Thoracic aorta (tissue), 2 donors: ENCODE measurements at regions not wholly inside any gene's neighbourhood (a gene's known extent, or its start where the extent isn't known, plus 50 kb on each side); places are given as distances from the start of the nearest gene placed in this dataset.
"Not testable (repeated sequence)": the region's sequence is repeated elsewhere in the genome, so short reads cannot be mapped to it uniquely, and the experiment has no call there.

Experiments used
- ATAC-seq: fragments of 150-250 bp; one replicate; pipeline ENCODE4 v1.8.0; 2017; ENCODE audit warnings: low read depth; ENCODE audit not compliant: insufficient number of reproducible peaks, low FRiP score
- DNase-seq: peaks from one replicate; pipeline ENCODE4 v3.0.0-alpha.2; 2020; ENCODE audit warnings: low spot score
- H3K27ac ChIP-seq, 2 donors: fragments of 200-600 bp; sonication (generic); 1 replicate in 1 of 2; 2 replicates in 1 of 2; pipeline ENCODE4 v1.5.1; 2016; ENCODE audit warnings: mild to moderate bottlenecking in 2 of 2, moderate library complexity in 2 of 2
- H3K27me3 ChIP-seq: fragments of 200-600 bp; sonication (generic); replicated peaks from 2 replicates; pipeline ENCODE4 v1.6.0; 2016; ENCODE audit warnings: mild to moderate bottlenecking; ENCODE audit not compliant: insufficient read depth
- H3K36me3 ChIP-seq: fragments of 200-600 bp; sonication (generic); one replicate; pipeline ENCODE4 v1.5.1; 2016
- H3K4me1 ChIP-seq, 2 donors: fragments of 200-600 bp; sonication (generic); 1 replicate in 1 of 2; 2 replicates in 1 of 2; pipeline versions ENCODE4 v1.5.1 to v1.6.0; 2016; ENCODE audit warnings: low read depth in 2 of 2, mild to moderate bottlenecking in 1 of 2; ENCODE audit not compliant: control insufficient read depth in 1 of 2
- H3K4me3 ChIP-seq: fragments of 200-600 bp; sonication (generic); 2 replicates; pipeline ENCODE4 v1.5.1; 2016; ENCODE audit warnings: mild to moderate bottlenecking
- H3K9me3 ChIP-seq: fragments of 200-600 bp; sonication (generic); 2 replicates; pipeline ENCODE4 v1.5.1; 2016
- TF ChIP-seq, protein P1 (sequence below): fragments of 200-600 bp; sonication (generic); IDR thresholded peaks from one replicate; pipeline ENCODE4 v1.5.1; 2019; ENCODE audit warnings: antibody characterized with exemption

DNA sequence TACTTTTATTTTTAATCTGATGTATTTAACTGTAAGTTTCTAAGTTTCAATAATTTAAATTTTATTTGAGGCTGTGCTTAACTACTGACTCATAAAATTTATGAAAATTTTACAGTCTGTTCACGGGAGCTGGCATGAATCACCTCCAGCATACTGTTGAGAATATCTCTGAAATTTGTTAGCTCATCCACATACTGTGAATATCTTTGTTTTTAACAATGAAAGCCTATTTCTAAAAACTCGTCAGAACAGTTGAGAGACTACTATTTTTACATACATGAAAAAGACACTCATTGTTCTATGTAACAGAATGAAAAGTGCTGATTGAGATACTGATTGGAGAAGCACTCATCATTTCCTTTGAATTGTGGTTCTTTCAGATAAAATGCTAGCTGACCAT is 749.3 kb downstream of the TENT5A start:
- Histone ChIP-seq H3K27ac (no peak overlapping the region), H3K9me3 (no peaks in the 10 kb centered on the region), H3K27me3 (no peaks in the 10 kb centered on the region), H3K36me3 (no peaks in the 10 kb centered on the region), H3K4me1 (no peaks in the 10 kb centered on the region), H3K4me3 (no peak overlapping the region)
- TF ChIP-seq, protein P1, sequence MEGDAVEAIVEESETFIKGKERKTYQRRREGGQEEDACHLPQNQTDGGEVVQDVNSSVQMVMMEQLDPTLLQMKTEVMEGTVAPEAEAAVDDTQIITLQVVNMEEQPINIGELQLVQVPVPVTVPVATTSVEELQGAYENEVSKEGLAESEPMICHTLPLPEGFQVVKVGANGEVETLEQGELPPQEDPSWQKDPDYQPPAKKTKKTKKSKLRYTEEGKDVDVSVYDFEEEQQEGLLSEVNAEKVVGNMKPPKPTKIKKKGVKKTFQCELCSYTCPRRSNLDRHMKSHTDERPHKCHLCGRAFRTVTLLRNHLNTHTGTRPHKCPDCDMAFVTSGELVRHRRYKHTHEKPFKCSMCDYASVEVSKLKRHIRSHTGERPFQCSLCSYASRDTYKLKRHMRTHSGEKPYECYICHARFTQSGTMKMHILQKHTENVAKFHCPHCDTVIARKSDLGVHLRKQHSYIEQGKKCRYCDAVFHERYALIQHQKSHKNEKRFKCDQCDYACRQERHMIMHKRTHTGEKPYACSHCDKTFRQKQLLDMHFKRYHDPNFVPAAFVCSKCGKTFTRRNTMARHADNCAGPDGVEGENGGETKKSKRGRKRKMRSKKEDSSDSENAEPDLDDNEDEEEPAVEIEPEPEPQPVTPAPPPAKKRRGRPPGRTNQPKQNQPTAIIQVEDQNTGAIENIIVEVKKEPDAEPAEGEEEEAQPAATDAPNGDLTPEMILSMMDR: no peak
- ATAC-seq (no peak), DNase-seq (no peak)

DNA sequence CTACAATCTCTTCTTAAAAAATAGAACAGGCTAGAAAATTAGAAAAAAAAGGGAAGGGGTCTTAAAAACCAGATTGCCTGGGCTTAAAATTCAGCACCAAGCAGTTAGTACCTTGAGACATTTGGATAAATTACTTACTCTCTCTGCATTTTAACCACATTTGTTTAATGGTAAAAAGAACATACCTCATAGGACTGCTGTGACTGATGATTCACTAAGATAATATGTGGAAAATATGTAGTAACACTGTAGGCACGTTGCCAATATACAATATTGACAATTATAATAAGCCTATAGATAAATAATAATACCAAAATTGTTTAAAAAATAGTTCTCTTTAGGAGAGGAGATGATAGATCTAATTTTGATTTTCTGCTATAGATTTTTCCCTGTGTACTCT is 750.4 kb downstream of the TENT5A start:
- DNase-seq (no peak), ATAC-seq (no peak)
- Histone ChIP-seq H3K4me3 (no peak overlapping the region), H3K9me3 (no peaks in the 10 kb centered on the region), H3K27ac (no peak overlapping the region), H3K4me1 (no peaks in the 10 kb centered on the region), H3K36me3 (no peaks in the 10 kb centered on the region), H3K27me3 (no peaks in the 10 kb centered on the region)
- TF ChIP-seq, protein P1: no peak

DNA sequence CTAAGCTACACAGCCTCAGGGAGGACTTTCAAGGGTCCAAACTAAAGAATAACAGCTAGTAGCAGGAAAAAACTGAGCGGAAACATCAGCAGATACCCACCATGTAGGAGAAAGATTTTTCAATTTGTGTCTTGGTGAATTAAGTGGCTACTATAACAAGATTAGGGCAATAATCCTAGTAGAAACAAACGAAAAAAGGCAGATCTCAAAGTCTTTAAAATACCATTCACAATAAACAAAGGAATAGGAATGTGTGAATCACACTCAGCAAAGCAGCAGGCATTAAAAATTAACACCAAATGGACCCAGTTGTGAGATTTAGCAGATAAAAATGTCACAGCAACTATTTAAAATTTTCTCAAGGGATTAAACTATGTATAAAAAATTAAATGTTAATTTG is 761.2 kb downstream of the TENT5A start:
- H3K27me3 ChIP-seq: no peaks in the 10 kb centered on the region
- H3K9me3 ChIP-seq: no peaks in the 10 kb centered on the region
- H3K4me3 ChIP-seq: no peak overlapping the region
- ATAC-seq (no peak), DNase-seq (no peak)
- no peaks in the 10 kb centered on the region for H3K36me3 ChIP-seq
- H3K4me1 ChIP-seq: no peaks in the 10 kb centered on the region
- TF ChIP-seq, protein P1: no peak
- no peak overlapping the region for H3K27ac ChIP-seq

DNA sequence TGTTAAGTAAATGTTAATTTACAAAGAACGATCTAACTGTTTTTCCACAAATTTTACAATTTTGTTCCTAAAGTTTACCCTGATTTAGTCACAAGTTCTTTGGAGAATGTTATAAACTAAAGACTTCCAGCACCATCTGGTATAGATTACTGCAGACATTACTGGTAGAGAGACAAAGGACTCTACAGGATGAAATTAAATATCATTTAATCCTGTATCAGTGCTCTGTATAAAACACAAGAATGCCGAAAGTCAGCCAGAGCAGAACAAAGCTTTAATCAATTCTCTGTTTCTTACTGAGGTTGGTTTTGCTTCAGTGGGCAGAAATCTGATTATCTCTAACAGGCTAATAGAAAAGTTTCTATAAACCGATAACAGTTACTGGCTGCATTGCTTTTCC is 763.6 kb downstream of the TENT5A start:
- ATAC-seq: no peak
- H3K4me3 ChIP-seq: no peak overlapping the region

DNA sequence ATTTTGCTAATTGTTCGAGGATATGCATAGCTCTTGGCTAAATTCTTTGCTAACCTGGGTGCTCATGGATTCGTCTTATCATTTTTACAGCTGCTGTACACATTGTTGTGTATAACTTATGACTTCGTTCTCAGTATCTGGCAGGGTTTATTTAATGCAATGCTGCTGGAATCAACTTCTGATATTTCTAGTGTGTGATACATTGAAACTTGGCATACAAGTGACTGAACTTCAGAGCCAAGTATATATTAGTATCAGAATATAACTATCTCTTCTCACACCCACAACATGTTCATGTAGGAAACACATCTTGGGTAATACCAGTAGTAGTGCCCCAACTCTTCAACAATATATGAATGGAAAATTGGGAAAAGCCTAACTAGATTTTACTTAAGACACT is 764.2 kb downstream of the TENT5A start:
- Histone ChIP-seq H3K36me3 (no peaks in the 10 kb centered on the region), H3K4me3 (no peak overlapping the region), H3K9me3 (no peaks in the 10 kb centered on the region), H3K27me3 (no peaks in the 10 kb centered on the region), H3K4me1 (no peaks in the 10 kb centered on the region), H3K27ac (no peak overlapping the region)
- DNase-seq (no peak), ATAC-seq (no peak)
- TF ChIP-seq, protein P1: no peak

More for the DNA sequence above, 763.6 kb downstream of the TENT5A start:
- H3K27me3 ChIP-seq: no peaks in the 10 kb centered on the region
- H3K27ac ChIP-seq: no peak overlapping the region
- H3K4me1 ChIP-seq: no peaks in the 10 kb centered on the region
- H3K9me3 ChIP-seq: no peaks in the 10 kb centered on the region
- no peak for DNase-seq
- H3K36me3 ChIP-seq: no peaks in the 10 kb centered on the region
- TF ChIP-seq, protein P1: no peak

DNA sequence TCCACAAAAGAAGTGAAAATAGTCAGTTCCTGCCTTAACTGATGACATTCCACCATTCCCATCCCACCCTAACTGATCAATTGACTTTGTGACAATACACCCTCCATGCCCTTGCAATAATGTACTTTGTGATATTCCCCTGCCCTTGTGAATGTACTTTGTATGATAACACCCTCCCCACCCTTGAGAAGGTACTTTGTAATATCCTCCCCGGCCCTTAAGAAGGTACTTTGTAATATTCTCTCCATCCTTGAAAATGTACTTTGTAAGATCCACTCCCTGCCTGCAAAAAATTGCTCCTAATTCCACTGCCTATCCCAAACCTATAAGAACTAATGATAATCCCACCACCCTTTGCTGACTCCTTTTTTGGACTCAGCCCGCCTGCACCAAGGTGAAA is 771.3 kb downstream of the TENT5A start:
- not testable (repeated sequence) for H3K4me3 ChIP-seq, ATAC-seq, DNase-seq

More for the DNA sequence above, 771.3 kb downstream of the TENT5A start:
- H3K4me1 ChIP-seq, H3K36me3 ChIP-seq, H3K27ac ChIP-seq, H3K9me3 ChIP-seq, H3K27me3 ChIP-seq: not testable (repeated sequence)
